Choroid plexus epithelial cell (primary cell): ENCODE measurements at regions not wholly inside any gene's neighbourhood (a gene's known extent, or its start where the extent isn't known, plus 50 kb on each side); places are given as distances from the start of the nearest gene placed in this dataset.
A peak's percentile ranks its signal among the peaks of the same experiment; 100 is the strongest.

Experiments
- DNase-seq: peaks from one replicate; pipeline ENCODE4 v3.0.0-alpha.2; 2010; ENCODE audit warnings: low read depth
- H3K4me3 ChIP-seq: 2 replicates; pipeline ENCODE4 v1.5.1; 2011; ENCODE audit warnings: low read depth, mild to moderate bottlenecking, control low read depth, low read length, moderate library complexity
- TF ChIP-seq, protein P1 (sequence below): conservative IDR thresholded peaks from 2 replicates; pipeline ENCODE4 v1.5.1; 2011; ENCODE audit warnings: low read depth, mild to moderate bottlenecking, control low read depth, inconsistent platforms, low read length, moderate library complexity

DNA sequence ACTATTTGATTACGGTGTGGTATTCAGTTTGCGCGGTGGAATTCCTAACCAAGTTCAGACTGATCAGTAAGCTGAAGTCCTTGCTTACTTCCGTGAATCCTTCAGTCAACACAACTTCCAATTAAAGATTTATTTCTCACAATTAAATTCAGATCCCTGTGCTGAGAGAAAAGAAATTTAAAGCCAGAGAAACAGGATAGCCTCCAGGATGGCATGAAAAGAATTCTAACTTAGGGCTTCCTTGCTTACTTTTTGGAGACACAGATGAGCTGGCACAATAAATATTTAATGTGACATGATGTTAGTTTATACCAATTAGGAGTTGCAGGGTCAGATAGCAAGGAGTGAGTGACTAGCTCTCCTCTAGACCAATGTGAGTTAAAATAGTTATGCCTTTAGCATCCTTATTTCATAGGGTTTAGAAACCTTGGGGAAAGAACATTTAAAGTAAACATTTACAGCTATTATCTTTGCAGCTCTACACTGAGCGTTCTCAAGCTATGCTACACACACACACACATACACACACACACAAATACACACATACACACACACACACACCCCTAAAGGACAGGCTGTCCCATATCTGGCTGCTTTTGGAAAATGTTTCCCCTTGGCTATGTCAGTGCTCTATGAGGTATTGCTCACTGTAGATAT lies 151.0 kb downstream of the TRIB2 start:
- peak; percentile 31 for DNase-seq
- TF ChIP-seq, protein P1, sequence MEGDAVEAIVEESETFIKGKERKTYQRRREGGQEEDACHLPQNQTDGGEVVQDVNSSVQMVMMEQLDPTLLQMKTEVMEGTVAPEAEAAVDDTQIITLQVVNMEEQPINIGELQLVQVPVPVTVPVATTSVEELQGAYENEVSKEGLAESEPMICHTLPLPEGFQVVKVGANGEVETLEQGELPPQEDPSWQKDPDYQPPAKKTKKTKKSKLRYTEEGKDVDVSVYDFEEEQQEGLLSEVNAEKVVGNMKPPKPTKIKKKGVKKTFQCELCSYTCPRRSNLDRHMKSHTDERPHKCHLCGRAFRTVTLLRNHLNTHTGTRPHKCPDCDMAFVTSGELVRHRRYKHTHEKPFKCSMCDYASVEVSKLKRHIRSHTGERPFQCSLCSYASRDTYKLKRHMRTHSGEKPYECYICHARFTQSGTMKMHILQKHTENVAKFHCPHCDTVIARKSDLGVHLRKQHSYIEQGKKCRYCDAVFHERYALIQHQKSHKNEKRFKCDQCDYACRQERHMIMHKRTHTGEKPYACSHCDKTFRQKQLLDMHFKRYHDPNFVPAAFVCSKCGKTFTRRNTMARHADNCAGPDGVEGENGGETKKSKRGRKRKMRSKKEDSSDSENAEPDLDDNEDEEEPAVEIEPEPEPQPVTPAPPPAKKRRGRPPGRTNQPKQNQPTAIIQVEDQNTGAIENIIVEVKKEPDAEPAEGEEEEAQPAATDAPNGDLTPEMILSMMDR, result no peak
- H3K4me3 ChIP-seq, result no peak overlapping the region

- TF ChIP-seq, protein P1, result no peak
- no peak overlapping the region for H3K4me3 ChIP-seq
- DNase-seq, result no peak
These were observed 154.0 kb downstream of the TRIB2 start for GRCh38 chr2:12870692-12871091.

- H3K4me3 ChIP-seq, result no peak overlapping the region
- TF ChIP-seq, protein P1, result no peak
- no peak for DNase-seq
These were observed 155.1 kb downstream of the TRIB2 start for GRCh38 chr2:12871694-12872315.

GRCh38 chr2:12877761-12878160 lies 161.0 kb downstream of the TRIB2 start:
- H3K4me3 ChIP-seq, result no peak overlapping the region
- no peak for DNase-seq
- TF ChIP-seq, protein P1, result no peak

GRCh38 chr2:12879649-12880048 lies 162.9 kb downstream of the TRIB2 start:
- H3K4me3 ChIP-seq, result no peak overlapping the region
- TF ChIP-seq, protein P1, result no peak
- no peak for DNase-seq

- TF ChIP-seq, protein P1, result no peak
- DNase-seq, result no peak
- H3K4me3 ChIP-seq, result no peak overlapping the region
These were observed 165.2 kb downstream of the TRIB2 start for GRCh38 chr2:12881952-12882351.

DNA sequence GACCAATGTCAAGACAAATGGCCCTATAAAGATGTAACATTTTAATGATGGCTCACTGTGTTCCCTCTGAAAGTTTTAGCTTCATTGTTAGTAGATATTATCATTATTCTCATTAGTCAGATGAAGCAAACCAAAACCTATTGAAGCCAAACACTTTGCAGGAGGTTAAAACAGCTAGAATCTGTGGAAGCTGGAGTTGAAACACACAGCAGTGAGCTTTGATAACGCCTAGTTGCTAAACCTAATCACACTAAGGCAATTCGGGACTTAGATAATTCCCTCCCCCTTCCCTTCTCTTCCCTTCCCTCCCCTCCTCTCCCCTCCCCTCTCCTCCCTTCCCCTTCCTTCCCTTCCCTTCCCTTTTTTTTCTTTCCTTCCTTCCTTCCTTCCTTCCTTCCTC lies 165.7 kb downstream of the TRIB2 start:
- TF ChIP-seq, protein P1, result no peak
- no peak overlapping the region for H3K4me3 ChIP-seq
- DNase-seq, result no peak
